SJSA1 (cell line): ENCODE measurements at regions not wholly inside any gene's neighbourhood (a gene's known extent, or its start where the extent isn't known, plus 50 kb on each side); places are given as distances from the start of the nearest gene placed in this dataset.

ENCODE experiments used
- DNase-seq, 2 experiments: peaks; one replicate each; pipeline ENCODE4 v3.0.0-alpha.2; 2015 to 2020; ENCODE audit warnings: low spot score in 2 of 2, low read depth in 1 of 2
- H3K27ac ChIP-seq: fragments of 250-450 bp; sonication (Bioruptor Pico); 2 replicates; pipeline ENCODE4 v1.5.1; 2020; ENCODE audit warnings: mild to moderate bottlenecking, moderate library complexity
- H3K27me3 ChIP-seq: fragments of 250-450 bp; sonication (Bioruptor Pico); replicated peaks from 2 replicates; pipeline ENCODE4 v1.5.1; 2020; ENCODE audit warnings: mild to moderate bottlenecking, moderate library complexity
- H3K36me3 ChIP-seq: fragments of 250-450 bp; sonication (Bioruptor Pico); 2 replicates; pipeline ENCODE4 v1.5.1; 2020; ENCODE audit warnings: mild to moderate bottlenecking
- H3K4me1 ChIP-seq: fragments of 250-450 bp; sonication (Bioruptor Pico); replicated peaks from 2 replicates; pipeline ENCODE4 v1.6.1; 2021; ENCODE audit warnings: mild to moderate bottlenecking
- H3K4me3 ChIP-seq: fragments of 250-450 bp; sonication (Bioruptor Pico); 2 replicates; pipeline ENCODE4 v1.5.1; 2020; ENCODE audit warnings: mild to moderate bottlenecking
- H3K9me3 ChIP-seq: fragments of 250-450 bp; sonication (Bioruptor Pico); replicated peaks from 2 replicates; pipeline ENCODE4 v1.5.1; 2020; ENCODE audit warnings: mild to moderate bottlenecking

GRCh38 chr6:137736048-137736818 lies 130.8 kb upstream of the TNFAIP3 start:
- H3K4me3 ChIP-seq = no peak overlapping the region
- no peak overlapping the region for H3K27ac ChIP-seq
- peaks cover 8% of the 10 kb centered on the region; the same call in 1 of the 2 replicates for H3K4me1 ChIP-seq
- H3K27me3 ChIP-seq = no peaks in the 10 kb centered on the region
- no peak for DNase-seq
- H3K36me3 ChIP-seq = no peaks in the 10 kb centered on the region
- no peaks in the 10 kb centered on the region for H3K9me3 ChIP-seq

- H3K4me3 ChIP-seq = no peak overlapping the region
- H3K4me1 ChIP-seq = peaks cover 5% of the 10 kb centered on the region; the same call in 1 of the 2 replicates
- H3K9me3 ChIP-seq = no peaks in the 10 kb centered on the region
- DNase-seq = no peak
- H3K27ac ChIP-seq = no peak overlapping the region
- no peaks in the 10 kb centered on the region for H3K36me3 ChIP-seq
- no peaks in the 10 kb centered on the region for H3K27me3 ChIP-seq
Observed at GRCh38 chr6:137736911-137737310, 130.1 kb upstream of the TNFAIP3 start.

- no peak for DNase-seq
Observed at GRCh38 chr6:137737836-137738596, 129.0 kb upstream of the TNFAIP3 start.

DNA sequence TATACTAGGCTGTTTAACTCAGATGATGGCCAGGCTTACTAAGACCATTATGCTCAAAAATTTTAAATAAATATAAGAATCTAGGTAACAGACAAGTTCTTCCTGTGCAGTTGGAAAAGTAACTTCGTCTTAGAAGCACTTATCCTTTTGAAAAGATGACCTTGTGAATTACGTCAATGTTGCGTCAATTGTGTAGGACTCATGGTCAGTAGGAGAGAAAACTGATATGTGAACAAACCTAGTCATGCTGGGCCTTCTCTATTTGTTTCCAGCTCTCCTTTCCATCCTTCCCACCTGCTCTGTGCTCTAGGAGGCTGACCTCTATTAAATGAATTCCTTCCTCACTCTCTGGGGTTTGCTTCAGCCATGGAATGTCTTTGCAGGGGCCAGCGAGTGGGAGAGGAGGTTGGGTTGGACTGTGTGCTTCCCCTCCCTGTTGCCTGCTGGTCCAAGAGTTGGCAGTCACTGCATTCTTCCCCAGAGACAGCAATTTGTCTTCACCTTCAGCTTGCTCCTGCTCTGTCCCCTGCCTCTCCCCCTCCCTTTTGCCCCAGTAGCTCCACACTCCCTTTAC lies 128.0 kb upstream of the TNFAIP3 start:
- Histone ChIP-seq H3K27ac (no peak overlapping the region), H3K36me3 (no peaks in the 10 kb centered on the region), H3K9me3 (no peaks in the 10 kb centered on the region), H3K4me1 (no peaks in the 10 kb centered on the region), H3K4me3 (no peak overlapping the region), H3K27me3 (no peaks in the 10 kb centered on the region)
- DNase-seq = no peak

More at GRCh38 chr6:137737836-137738596, 129.0 kb upstream of the TNFAIP3 start:
- Histone ChIP-seq H3K36me3 (no peaks in the 10 kb centered on the region), H3K27me3 (no peaks in the 10 kb centered on the region), H3K4me3 (no peak overlapping the region), H3K9me3 (no peaks in the 10 kb centered on the region), H3K4me1 (no peaks in the 10 kb centered on the region), H3K27ac (no peak overlapping the region)

GRCh38 chr6:137739544-137739943 lies 127.5 kb upstream of the TNFAIP3 start:
- Histone ChIP-seq H3K4me3 (no peak overlapping the region), H3K9me3 (no peaks in the 10 kb centered on the region), H3K36me3 (no peaks in the 10 kb centered on the region), H3K27me3 (no peaks in the 10 kb centered on the region), H3K4me1 (no peaks in the 10 kb centered on the region), H3K27ac (no peak overlapping the region)
- no peak for DNase-seq

GRCh38 chr6:137740091-137740755 lies 126.8 kb upstream of the TNFAIP3 start:
- H3K4me3 ChIP-seq = no peak overlapping the region
- no peak for DNase-seq
- H3K27ac ChIP-seq = no peak overlapping the region
- H3K27me3 ChIP-seq = no peaks in the 10 kb centered on the region
- no peaks in the 10 kb centered on the region for H3K36me3 ChIP-seq
- H3K4me1 ChIP-seq = no peaks in the 10 kb centered on the region
- H3K9me3 ChIP-seq = no peaks in the 10 kb centered on the region

DNA sequence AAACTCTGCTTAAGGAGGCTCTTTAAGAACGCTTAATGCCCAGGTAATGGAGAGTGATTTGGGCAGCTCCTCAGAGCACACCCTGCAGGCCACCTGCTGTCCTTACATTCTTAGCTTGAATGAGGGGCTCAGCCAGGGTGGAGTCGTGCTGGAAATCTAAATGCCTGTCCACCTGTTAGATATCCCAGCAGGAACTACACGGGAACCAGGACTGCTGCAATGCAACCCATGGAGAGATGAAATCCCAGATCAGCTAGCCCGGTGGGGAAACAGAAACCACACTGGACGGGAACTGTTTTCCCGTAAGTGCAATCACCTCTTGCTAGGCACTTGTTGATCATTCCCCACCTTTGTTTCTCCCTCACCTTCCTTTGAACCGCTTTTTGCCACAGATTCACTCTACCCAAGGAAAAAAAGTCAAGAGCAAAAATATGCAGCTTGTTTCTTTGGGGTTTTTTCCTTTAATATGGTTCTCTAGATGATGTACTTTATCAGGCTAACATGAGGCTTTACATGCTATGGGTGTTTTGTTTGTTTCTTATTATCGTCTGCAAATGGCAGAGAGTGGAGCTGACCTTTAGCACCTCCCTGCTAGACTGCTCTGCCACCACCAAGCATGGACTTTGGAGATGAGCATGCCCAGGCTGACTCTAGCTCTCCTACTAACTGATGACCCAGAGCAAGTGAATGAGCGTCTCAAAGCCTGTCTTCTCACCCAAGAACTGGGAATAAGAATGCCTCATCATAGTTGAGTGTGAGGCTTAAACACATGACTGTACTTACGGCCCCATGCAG lies 125.9 kb upstream of the TNFAIP3 start:
- no peak for DNase-seq
- no peaks in the 10 kb centered on the region for H3K9me3 ChIP-seq
- H3K27me3 ChIP-seq = no peaks in the 10 kb centered on the region
- H3K4me1 ChIP-seq = no peaks in the 10 kb centered on the region
- no peak overlapping the region for H3K4me3 ChIP-seq
- H3K27ac ChIP-seq = no peak overlapping the region
- H3K36me3 ChIP-seq = no peaks in the 10 kb centered on the region

DNA sequence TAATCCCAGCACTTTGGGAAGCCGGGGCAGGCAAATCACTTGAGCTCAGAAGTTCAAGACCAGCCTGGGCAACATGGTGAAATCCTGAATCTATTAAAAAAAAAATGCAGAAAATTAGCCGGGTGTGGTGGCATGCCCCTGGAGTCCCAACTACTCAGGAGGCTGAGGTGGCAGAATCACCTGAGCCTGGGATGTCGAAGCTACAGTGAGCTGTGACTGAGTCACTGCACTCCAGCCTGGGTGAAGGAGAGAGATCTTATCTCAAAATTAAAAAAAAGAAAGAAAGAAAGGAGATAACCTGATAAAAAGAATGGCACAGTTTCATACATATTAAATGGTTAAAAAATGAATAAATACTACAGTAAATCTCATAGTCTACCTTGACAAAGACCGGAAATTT lies 123.6 kb upstream of the TNFAIP3 start:
- Histone ChIP-seq H3K4me3 (no peak overlapping the region), H3K27ac (no peak overlapping the region), H3K4me1 (peaks cover 4% of the 10 kb centered on the region; the same call in 1 of the 2 replicates), H3K36me3 (no peaks in the 10 kb centered on the region), H3K27me3 (no peaks in the 10 kb centered on the region), H3K9me3 (no peaks in the 10 kb centered on the region)
- DNase-seq = no peak

DNA sequence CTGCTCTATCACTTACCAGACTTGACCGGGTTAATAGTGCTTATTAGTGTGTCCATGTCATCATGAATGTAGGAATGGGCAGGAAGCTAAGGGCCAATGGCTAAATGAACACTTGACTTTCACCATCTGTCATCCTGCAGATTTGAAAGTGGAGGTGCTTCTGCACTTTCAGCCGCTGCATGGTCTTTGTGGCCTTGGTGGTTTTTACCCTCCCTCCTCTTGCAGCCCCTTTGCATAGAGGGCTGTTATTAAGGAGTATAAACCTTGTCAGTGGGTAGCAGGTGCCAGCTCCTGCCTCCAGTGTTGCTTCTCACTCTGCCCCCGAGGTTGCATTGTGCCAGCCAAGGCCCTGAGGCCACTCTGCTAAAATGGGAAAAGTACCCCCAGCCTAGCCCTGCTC lies 122.2 kb upstream of the TNFAIP3 start:
- H3K9me3 ChIP-seq = no peaks in the 10 kb centered on the region
- no peak overlapping the region for H3K4me3 ChIP-seq
- no peak for DNase-seq
- H3K36me3 ChIP-seq = no peaks in the 10 kb centered on the region
- peaks cover 4% of the 10 kb centered on the region; the same call in 1 of the 2 replicates for H3K4me1 ChIP-seq
- no peak overlapping the region for H3K27ac ChIP-seq
- H3K27me3 ChIP-seq = no peaks in the 10 kb centered on the region

- Histone ChIP-seq H3K27ac (no peak overlapping the region), H3K27me3 (no peaks in the 10 kb centered on the region), H3K36me3 (no peaks in the 10 kb centered on the region), H3K4me3 (no peak overlapping the region), H3K4me1 (peaks cover 4% of the 10 kb centered on the region; the same call in 1 of the 2 replicates), H3K9me3 (no peaks in the 10 kb centered on the region)
- no peak for DNase-seq
Observed at GRCh38 chr6:137745321-137745720, 121.7 kb upstream of the TNFAIP3 start.

GRCh38 chr6:137746264-137746663 lies 120.8 kb upstream of the TNFAIP3 start:
- Histone ChIP-seq H3K9me3 (no peaks in the 10 kb centered on the region), H3K4me3 (no peak overlapping the region), H3K36me3 (no peaks in the 10 kb centered on the region), H3K27me3 (no peaks in the 10 kb centered on the region), H3K27ac (no peak overlapping the region), H3K4me1 (peaks cover 4% of the 10 kb centered on the region; the same call in 1 of the 2 replicates)
- no peak for DNase-seq

DNA sequence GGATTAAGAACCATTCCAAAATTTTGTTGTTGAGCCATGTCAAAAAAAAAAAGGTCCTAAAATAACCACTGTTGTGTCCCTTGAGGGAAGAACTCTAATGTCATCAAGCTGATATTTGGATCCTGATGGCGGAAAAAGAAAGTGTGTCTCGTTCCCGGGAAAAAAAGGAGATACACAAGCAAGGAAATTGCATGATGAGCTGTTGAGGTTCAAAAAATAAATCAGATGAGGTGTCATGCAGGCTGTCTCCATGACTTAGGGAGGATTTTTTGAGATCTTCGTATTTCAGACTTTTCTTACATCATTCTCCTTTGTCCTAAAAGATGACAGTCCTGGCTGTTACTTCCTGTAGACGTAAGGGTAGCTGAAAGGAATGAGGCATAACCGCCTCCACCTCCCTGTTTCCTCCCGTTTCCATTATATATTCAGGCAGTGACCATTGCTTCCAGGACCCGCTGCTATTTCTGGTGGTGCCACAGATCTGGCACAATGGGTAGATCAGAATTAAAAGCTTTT lies 117.3 kb upstream of the TNFAIP3 start:
- no peaks in the 10 kb centered on the region for H3K9me3 ChIP-seq
- peaks cover 4% of the 10 kb centered on the region; the same call in 1 of the 2 replicates for H3K4me1 ChIP-seq
- no peak for DNase-seq
- no peak overlapping the region for H3K27ac ChIP-seq
- H3K27me3 ChIP-seq = no peaks in the 10 kb centered on the region
- H3K4me3 ChIP-seq = no peak overlapping the region
- H3K36me3 ChIP-seq = no peaks in the 10 kb centered on the region

- no peak overlapping the region for H3K4me3 ChIP-seq
- peaks cover 4% of the 10 kb centered on the region; the same call in 1 of the 2 replicates for H3K4me1 ChIP-seq
- H3K27me3 ChIP-seq = no peaks in the 10 kb centered on the region
- no peak for DNase-seq
- H3K27ac ChIP-seq = no peak overlapping the region
- H3K36me3 ChIP-seq = no peaks in the 10 kb centered on the region
- H3K9me3 ChIP-seq = no peaks in the 10 kb centered on the region
Observed at GRCh38 chr6:137750297-137750696, 116.8 kb upstream of the TNFAIP3 start.
